ENCODE measurements at regions not wholly inside any gene's neighbourhood (a gene's known extent, or its start where the extent isn't known, plus 50 kb on each side); places are given as distances from the start of the nearest gene placed in this dataset.

DNA sequence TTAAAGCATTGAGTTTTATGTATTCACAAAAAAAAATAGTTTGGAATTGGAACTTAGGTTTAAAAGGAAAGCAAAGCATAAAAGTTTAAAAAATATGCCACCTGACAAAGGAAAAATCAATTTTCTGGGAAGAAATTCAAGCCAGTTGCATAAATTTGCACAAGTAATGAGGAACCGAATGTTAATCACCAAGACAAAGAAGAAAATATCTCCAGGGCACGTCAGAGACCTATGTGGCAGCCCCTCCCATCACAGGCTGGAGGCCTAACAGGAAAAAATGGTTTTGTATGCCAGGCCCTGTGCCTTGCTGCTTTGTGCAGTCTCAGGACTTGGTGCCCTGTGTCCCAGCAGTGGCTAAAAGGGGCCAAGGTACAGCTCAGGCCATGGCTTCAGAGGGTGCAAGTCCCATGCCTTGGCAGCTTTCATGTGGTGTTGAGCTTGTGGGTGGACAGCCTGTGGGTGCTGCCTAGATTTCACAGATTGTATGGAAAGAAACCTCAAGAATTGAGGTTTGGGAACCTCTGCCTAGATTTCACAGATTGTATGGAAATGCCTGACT, 767.2 kb upstream of the SLC10A2 start:
- Histone ChIP-seq H3K4me3 (no peak overlapping the region), H3K27ac (replicated peaks in 1 of 4) (no peak overlapping the region), H3K27me3 (no peaks in the 10 kb centered on the region), H3K9me3 (peaks cover 0 to 10% (median 3%) of the 10 kb centered on the region in 4 donors), H3K36me3 (no peaks in the 10 kb centered on the region), H3K4me1 (no peaks in the 10 kb centered on the region)
- TF ChIP-seq POLR2A (IDR thresholded peaks at IDR 0.05; ENCODE audit: low read depth): no peak
- TF ChIP-seq EP300 (IDR thresholded peaks at IDR 0.05): no peak
- no peak for TF ChIP-seq POLR2AphosphoS5 (IDR thresholded peaks at IDR 0.05)
- TF ChIP-seq, protein P1, sequence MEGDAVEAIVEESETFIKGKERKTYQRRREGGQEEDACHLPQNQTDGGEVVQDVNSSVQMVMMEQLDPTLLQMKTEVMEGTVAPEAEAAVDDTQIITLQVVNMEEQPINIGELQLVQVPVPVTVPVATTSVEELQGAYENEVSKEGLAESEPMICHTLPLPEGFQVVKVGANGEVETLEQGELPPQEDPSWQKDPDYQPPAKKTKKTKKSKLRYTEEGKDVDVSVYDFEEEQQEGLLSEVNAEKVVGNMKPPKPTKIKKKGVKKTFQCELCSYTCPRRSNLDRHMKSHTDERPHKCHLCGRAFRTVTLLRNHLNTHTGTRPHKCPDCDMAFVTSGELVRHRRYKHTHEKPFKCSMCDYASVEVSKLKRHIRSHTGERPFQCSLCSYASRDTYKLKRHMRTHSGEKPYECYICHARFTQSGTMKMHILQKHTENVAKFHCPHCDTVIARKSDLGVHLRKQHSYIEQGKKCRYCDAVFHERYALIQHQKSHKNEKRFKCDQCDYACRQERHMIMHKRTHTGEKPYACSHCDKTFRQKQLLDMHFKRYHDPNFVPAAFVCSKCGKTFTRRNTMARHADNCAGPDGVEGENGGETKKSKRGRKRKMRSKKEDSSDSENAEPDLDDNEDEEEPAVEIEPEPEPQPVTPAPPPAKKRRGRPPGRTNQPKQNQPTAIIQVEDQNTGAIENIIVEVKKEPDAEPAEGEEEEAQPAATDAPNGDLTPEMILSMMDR (IDR thresholded peaks at IDR 0.05): no peak
- WGBS: 63% methylated on average over 2 of the region's 2 CpGs
- no peak for DNase-seq (ENCODE audit: extremely low spot score)
- intact Hi-C loops (cut with DNase I): no loop called here

DNA sequence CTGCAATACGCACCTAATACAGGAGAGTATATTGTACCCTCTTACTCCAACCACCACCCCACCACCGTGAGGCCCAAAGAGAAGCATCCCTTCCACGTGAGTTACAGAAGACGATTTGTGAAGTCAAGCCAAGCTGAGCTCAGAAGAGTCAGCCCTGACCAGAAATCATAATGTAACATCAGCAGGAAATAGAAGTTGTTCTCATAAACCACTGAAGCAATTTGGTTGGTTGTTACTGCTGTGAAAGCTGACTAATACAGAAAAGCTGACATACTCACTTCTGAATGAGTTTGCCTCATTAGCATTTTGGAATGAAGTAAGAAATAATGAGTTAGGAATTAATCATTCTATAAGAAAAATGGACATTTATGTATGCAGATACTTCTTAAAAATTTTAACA, 749.4 kb upstream of the SLC10A2 start:
- Histone ChIP-seq H3K4me1 (no peaks in the 10 kb centered on the region), H3K36me3 (no peaks in the 10 kb centered on the region), H3K9me3 (no peaks in the 10 kb centered on the region), H3K27ac (replicated peaks in 1 of 4) (no peak overlapping the region), H3K27me3 (no peaks in the 10 kb centered on the region), H3K4me3 (no peak overlapping the region)
- DNase-seq (ENCODE audit: extremely low spot score): no peak
- intact Hi-C loops (cut with DNase I): no loop called here
- TF ChIP-seq POLR2AphosphoS5 (IDR thresholded peaks at IDR 0.05) (no peak), POLR2A (IDR thresholded peaks at IDR 0.05; ENCODE audit: low read depth) (no peak)
- TF ChIP-seq, protein P1 (IDR thresholded peaks at IDR 0.05): no peak
- WGBS: 92% methylated on average over 4 of the region's 4 CpGs

DNA sequence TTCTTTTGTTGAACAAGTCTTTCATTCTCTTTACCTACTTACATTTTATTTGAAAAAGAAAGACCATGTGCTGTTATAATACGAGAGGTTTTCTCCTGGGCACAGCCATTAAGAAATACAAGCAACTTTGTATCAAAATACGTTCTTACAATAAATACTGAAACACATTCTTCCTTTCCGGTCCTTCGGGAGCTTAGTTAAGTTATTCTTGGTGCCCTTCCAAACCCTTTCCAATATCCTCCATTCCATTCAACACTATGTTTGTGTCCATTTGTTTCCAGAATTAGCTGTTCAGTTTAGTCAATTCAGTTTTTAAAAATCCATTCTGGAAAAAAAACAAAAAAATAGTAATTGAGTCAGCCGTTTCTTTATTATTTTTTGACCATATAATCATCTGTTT, 746.8 kb upstream of the SLC10A2 start:
- TF ChIP-seq EP300 (IDR thresholded peaks at IDR 0.05) (no peak), POLR2AphosphoS5 (IDR thresholded peaks at IDR 0.05) (no peak), POLR2A (IDR thresholded peaks at IDR 0.05; ENCODE audit: low read depth) (no peak)
- TF ChIP-seq, protein P1 (IDR thresholded peaks at IDR 0.05): no peak
- intact Hi-C loops (cut with DNase I): no loop called here
- DNase-seq (ENCODE audit: extremely low spot score): no peak
- Histone ChIP-seq H3K4me3 (no peak overlapping the region), H3K27ac (replicated peaks in 1 of 4) (no peak overlapping the region), H3K4me1 (no peaks in the 10 kb centered on the region), H3K36me3 (no peaks in the 10 kb centered on the region), H3K27me3 (no peaks in the 10 kb centered on the region), H3K9me3 (no peaks in the 10 kb centered on the region)
- 66% methylated on average over 5 of the region's 5 CpGs for WGBS

DNA sequence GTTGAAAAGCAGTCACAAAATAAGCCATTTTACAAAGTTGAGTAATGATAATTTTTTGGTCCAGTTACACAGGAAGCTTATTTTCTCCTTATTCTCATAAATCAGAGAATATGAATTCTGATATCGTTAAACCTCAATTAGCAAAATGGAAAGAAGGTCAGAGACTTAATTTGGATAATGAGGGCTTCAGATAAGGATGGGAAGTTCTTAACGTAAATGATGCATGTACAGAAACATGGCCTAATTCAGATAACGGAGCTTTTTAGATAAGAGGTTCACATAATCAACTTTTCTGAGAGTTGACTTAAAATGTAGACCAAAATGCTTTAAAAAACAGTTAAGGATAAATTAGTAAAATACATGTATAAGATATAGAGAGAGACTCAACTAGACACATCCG, 746.3 kb upstream of the SLC10A2 start:
- Histone ChIP-seq H3K36me3 (no peaks in the 10 kb centered on the region), H3K4me3 (no peak overlapping the region), H3K27ac (replicated peaks in 1 of 4) (no peak overlapping the region), H3K4me1 (no peaks in the 10 kb centered on the region), H3K27me3 (no peaks in the 10 kb centered on the region), H3K9me3 (no peaks in the 10 kb centered on the region)
- intact Hi-C loops (cut with DNase I): no loop called here
- WGBS: 84% methylated on average over 4 of the region's 4 CpGs
- DNase-seq (ENCODE audit: extremely low spot score): no peak
- TF ChIP-seq EP300 (IDR thresholded peaks at IDR 0.05): no peak
- no peak for TF ChIP-seq POLR2A (IDR thresholded peaks at IDR 0.05; ENCODE audit: low read depth)
- TF ChIP-seq POLR2AphosphoS5 (IDR thresholded peaks at IDR 0.05): no peak
- TF ChIP-seq, protein P1 (IDR thresholded peaks at IDR 0.05): no peak

DNA sequence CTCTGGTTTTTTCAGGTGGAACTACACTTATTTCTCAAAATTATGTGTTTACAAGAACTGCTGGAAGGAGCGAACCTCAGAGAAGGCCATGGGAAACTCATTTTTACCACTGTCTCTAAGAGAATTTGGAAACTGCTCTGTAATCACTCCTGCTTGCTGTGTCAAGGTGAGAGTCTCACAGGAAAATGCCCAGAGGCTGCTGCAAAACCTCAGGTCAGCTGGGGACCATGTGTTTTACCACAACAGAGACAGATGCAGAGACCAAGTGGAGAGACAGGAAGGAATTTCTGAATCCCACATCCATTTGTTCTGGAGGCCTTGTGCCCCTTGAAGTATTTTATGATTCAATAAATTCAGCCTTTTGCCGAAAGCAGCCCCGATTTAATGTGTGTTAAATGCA, 743.8 kb upstream of the SLC10A2 start:
- H3K4me1 ChIP-seq: no peaks in the 10 kb centered on the region
- no peaks in the 10 kb centered on the region for H3K36me3 ChIP-seq
- H3K4me3 ChIP-seq: no peak overlapping the region
- DNase-seq (ENCODE audit: extremely low spot score): no peak
- no peaks in the 10 kb centered on the region for H3K9me3 ChIP-seq
- intact Hi-C loops (cut with DNase I): no loop called here
- H3K27me3 ChIP-seq: no peaks in the 10 kb centered on the region
- no peak overlapping the region for H3K27ac ChIP-seq (replicated peaks in 1 of 4)
- 87% methylated on average over 3 of the region's 3 CpGs for WGBS
- no peak for TF ChIP-seq POLR2A (IDR thresholded peaks at IDR 0.05; ENCODE audit: low read depth)
- no peak for TF ChIP-seq POLR2AphosphoS5 (IDR thresholded peaks at IDR 0.05)
- TF ChIP-seq EP300 (IDR thresholded peaks at IDR 0.05): no peak
- TF ChIP-seq, protein P1 (IDR thresholded peaks at IDR 0.05): no peak

Data from esophagus muscularis mucosa (tissue), 4 donors.